Activated B cell treated with CpG ODN at 0.5 μM for 24 hours (primary cell): ENCODE measurements at regions not wholly inside any gene's neighbourhood (a gene's known extent, or its start where the extent isn't known, plus 50 kb on each side); places are given as distances from the start of the nearest gene placed in this dataset.
"Not testable (repeated sequence)": the region's sequence is repeated elsewhere in the genome, so short reads cannot be mapped to it uniquely, and the experiment has no call there.

ENCODE experiments used
- ATAC-seq: fragments of 200-7000 bp; cut with Tn5 transposase; one replicate; pipeline ENCODE4 v1.10.0; 2021; ENCODE audit warnings: low read depth, mild to moderate bottlenecking, moderate library complexity
- CTCF ChIA-PET: fragments of 350-600 bp; sonication (Branson Sonifier 250); formaldehyde crosslinking; loops from one replicate; lab custom pipeline; 2021; ENCODE audit warnings: antibody characterized with exemption; lab: Charles Lee
- POLR2A ChIA-PET: fragments of 350-600 bp; sonication (Branson Sonifier 250); formaldehyde crosslinking; loops from one replicate; lab custom pipeline; 2021; ENCODE audit warnings: antibody characterized with exemption; lab: Charles Lee
- DNase-seq: peaks from one replicate; pipeline ENCODE4 v3.0.0; 2022
- H3K27ac Mint-ChIP-seq: one replicate; pipeline ENCODE4 v1.8.0; 2020; ENCODE audit warnings: mixed read lengths
- H3K27me3 Mint-ChIP-seq: one replicate; pipeline ENCODE4 v1.8.0; 2021; ENCODE audit warnings: mixed read lengths
- H3K36me3 Mint-ChIP-seq: one replicate; pipeline ENCODE4 v1.8.0; 2021; ENCODE audit warnings: low read depth, mixed read lengths
- H3K4me1 Mint-ChIP-seq: one replicate; pipeline ENCODE4 v1.8.0; 2021; ENCODE audit warnings: mixed read lengths
- H3K4me3 Mint-ChIP-seq: one replicate; pipeline ENCODE4 v1.8.0; 2020; ENCODE audit warnings: mild to moderate bottlenecking, mixed read lengths
- H3K9me3 Mint-ChIP-seq: one replicate; pipeline ENCODE4 v1.8.0; 2020; ENCODE audit warnings: mixed read lengths
- CTCF ChIP-seq: fragments of 200-600 bp; IDR thresholded peaks from one replicate; pipeline ENCODE4 v1.8.0; 2022; ENCODE audit warnings: antibody characterized with exemption, mild to moderate bottlenecking
- intact Hi-C: fragments of 100-400 bp; cut with micrococcal nuclease; formaldehyde crosslinking; loops from one replicate; pipeline ENCODE4 v1.15.1; 2024

GRCh38 chr3:87756616-87757015 is 302.2 kb downstream of the CGGBP1 start:
- intact Hi-C loops, result no loop called here
- Mint-ChIP-seq H3K4me1 (no peaks in the 10 kb centered on the region), H3K27me3 (no peaks in the 10 kb centered on the region), H3K36me3 (no peaks in the 10 kb centered on the region), H3K9me3 (no peaks in the 10 kb centered on the region), H3K27ac (no peak overlapping the region), H3K4me3 (no peak overlapping the region)
- no peak for DNase-seq
- TF ChIP-seq CTCF, result no peak
- no peak for ATAC-seq
- ChIA-PET CTCF (no interaction called here), POLR2A (no interaction called here)

- ATAC-seq (no peak), DNase-seq (no peak)
- H3K27me3 Mint-ChIP-seq, result no peaks in the 10 kb centered on the region
- H3K27ac Mint-ChIP-seq, result no peak overlapping the region
- intact Hi-C loops, result no loop called here
- POLR2A ChIA-PET, result no interaction called here
- CTCF ChIA-PET, result no interaction called here
- TF ChIP-seq CTCF, result no peak
- H3K9me3 Mint-ChIP-seq, result no peaks in the 10 kb centered on the region
- H3K36me3 Mint-ChIP-seq, result no peaks in the 10 kb centered on the region
- no peak overlapping the region for H3K4me3 Mint-ChIP-seq
- H3K4me1 Mint-ChIP-seq, result no peaks in the 10 kb centered on the region
Measured at GRCh38 chr3:87755852-87756251, 303.0 kb downstream of the CGGBP1 start.

- POLR2A ChIA-PET, result no interaction called here
- DNase-seq (no peak), ATAC-seq (no peak)
- Mint-ChIP-seq H3K36me3 (no peaks in the 10 kb centered on the region), H3K27ac (no peak overlapping the region), H3K4me3 (no peak overlapping the region), H3K4me1 (no peaks in the 10 kb centered on the region), H3K27me3 (no peaks in the 10 kb centered on the region), H3K9me3 (peaks cover 19% of the 10 kb centered on the region)
- no peak for TF ChIP-seq CTCF
- intact Hi-C loops, result no loop called here
- CTCF ChIA-PET, result no interaction called here
Measured at GRCh38 chr3:87742250-87742649, 316.6 kb downstream of the CGGBP1 start.

GRCh38 chr3:87740894-87741293 is 317.9 kb downstream of the CGGBP1 start:
- ATAC-seq, CTCF ChIA-PET, H3K36me3 Mint-ChIP-seq, H3K4me3 Mint-ChIP-seq, H3K4me1 Mint-ChIP-seq, intact Hi-C loops, DNase-seq, H3K27me3 Mint-ChIP-seq, POLR2A ChIA-PET, H3K27ac Mint-ChIP-seq: not testable (repeated sequence)
- H3K9me3 Mint-ChIP-seq, result peaks cover 19% of the 10 kb centered on the region

GRCh38 chr3:87737817-87738216 is 321.0 kb downstream of the CGGBP1 start:
- H3K4me3 Mint-ChIP-seq, H3K4me1 Mint-ChIP-seq, DNase-seq, CTCF ChIA-PET, POLR2A ChIA-PET, H3K27ac Mint-ChIP-seq, H3K27me3 Mint-ChIP-seq, H3K36me3 Mint-ChIP-seq, ATAC-seq, intact Hi-C loops: not testable (repeated sequence)
- peaks cover 19% of the 10 kb centered on the region for H3K9me3 Mint-ChIP-seq

- ChIA-PET CTCF (no interaction called here), POLR2A (no interaction called here)
- intact Hi-C loops, result no loop called here
- no peak for DNase-seq
- H3K27ac Mint-ChIP-seq, result no peak overlapping the region
- H3K9me3 Mint-ChIP-seq, result no peaks in the 10 kb centered on the region
- no peak overlapping the region for H3K4me3 Mint-ChIP-seq
- no peak for TF ChIP-seq CTCF
- no peaks in the 10 kb centered on the region for H3K36me3 Mint-ChIP-seq
- H3K4me1 Mint-ChIP-seq, result no peaks in the 10 kb centered on the region
- H3K27me3 Mint-ChIP-seq, result no peaks in the 10 kb centered on the region
- no peak for ATAC-seq
Measured at GRCh38 chr3:87733671-87734367, 325.0 kb downstream of the CGGBP1 start.
